Medulla oblongata (tissue), 1 donor: ENCODE measurements at regions not wholly inside any gene's neighbourhood (a gene's known extent, or its start where the extent isn't known, plus 50 kb on each side); places are given as distances from the start of the nearest gene placed in this dataset.
A peak's percentile ranks its signal among the peaks of the same experiment; 100 is the strongest.
"Not testable (repeated sequence)": the region's sequence is repeated elsewhere in the genome, so short reads cannot be mapped to it uniquely, and the experiment has no call there.

Experiments
- DNase-seq: peaks from one replicate; pipeline ENCODE4 v3.0.0-alpha.2; 2015; ENCODE audit errors: extremely low spot score

GRCh38 chr3:187852842-187853730 lies 107.8 kb upstream of the BCL6 start:
- no peak for DNase-seq

DNA sequence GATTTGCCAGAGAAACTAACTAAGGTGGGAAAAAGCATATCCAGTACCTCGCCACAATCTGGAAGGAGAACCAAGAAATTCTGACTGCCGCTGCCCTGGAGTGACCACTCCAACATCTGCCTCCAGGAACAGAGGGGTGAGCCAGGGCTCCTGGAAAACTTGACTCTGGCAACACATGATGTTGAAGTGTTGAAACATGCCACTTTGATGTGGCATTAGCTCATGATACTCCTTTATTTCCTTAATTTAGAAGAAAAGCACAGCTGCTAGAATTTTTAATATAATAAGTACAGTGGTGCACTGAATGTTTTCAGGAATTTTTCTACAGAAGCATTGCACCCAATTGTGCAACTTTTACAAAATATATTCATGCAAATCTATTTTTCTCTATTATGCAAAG lies 109.9 kb upstream of the BCL6 start:
- no peak for DNase-seq

GRCh38 chr3:187856555-187856954 lies 111.3 kb upstream of the BCL6 start:
- no peak for DNase-seq

DNA sequence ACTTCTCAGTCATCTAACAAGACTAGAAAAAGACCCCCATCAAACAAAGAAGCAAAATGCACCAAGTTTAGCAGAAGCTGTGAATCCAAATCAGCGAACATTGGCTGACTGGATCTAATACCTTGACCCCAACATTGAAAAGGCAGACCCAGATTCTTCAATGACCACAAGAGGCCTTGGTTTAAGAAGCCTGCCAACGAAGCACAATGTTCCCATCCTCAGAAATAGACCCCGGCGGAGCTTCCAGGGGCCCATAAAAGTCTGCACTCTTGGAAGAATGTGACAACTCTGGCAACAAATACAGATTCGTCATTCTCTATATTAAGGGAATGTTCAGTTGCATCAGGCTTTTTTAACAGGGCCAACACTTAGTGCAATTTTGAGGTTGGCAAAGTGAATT lies 112.8 kb upstream of the BCL6 start:
- peak; percentile 55 for DNase-seq

- no peak for DNase-seq
Observed at GRCh38 chr3:187858711-187859110, 113.4 kb upstream of the BCL6 start.

DNA sequence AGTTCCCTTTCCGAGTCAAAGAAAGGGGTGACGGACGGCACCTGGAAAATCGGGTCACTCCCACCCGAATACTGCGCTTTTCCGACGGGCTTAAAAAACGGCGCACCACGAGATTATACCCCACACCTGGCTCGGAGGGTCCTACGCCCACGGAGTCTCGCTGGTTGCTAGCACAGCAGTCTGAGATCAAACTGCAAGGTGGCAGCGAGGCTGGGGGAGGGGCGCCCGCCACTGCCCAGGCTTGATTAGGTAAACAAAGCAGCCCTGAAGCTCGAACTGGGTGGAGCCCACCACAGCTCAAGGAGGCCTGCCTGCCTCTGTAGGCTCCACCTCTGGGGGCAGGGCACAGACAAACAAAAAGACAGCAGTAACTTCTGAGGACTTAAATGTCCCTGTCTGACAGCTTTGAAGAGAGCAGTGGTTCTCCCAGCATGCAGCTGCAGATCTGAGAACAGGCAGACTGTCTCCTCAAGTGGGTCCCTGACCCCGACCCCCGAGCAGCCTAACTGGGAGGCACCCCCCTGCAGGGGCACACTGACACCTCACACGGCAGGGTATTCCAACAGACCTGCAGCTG lies 117.5 kb upstream of the BCL6 start:
- not testable (repeated sequence) for DNase-seq

- DNase-seq, result no peak
Observed at GRCh38 chr3:187870360-187871203, 125.3 kb upstream of the BCL6 start.

DNA sequence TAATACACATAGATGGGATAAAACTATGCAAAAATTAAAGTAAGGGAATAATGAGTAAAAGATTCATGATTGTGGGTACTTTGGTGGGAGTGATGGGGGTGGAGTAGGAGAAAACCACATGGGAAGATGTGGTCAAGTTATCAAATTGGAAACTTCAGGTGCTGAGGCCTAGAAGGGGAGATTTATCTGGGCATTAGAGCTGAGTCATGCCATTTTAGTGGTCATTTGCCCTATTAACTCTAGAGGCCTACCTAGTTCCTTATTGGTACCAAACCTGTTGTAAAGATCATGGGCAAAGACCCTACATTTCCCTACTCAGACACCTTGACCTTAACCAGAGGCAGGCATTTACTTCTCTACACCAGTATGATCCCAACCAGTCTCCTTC lies 125.9 kb upstream of the BCL6 start:
- DNase-seq, result no peak

- no peak for DNase-seq
Observed at GRCh38 chr3:187871848-187872247, 126.6 kb upstream of the BCL6 start.

DNA sequence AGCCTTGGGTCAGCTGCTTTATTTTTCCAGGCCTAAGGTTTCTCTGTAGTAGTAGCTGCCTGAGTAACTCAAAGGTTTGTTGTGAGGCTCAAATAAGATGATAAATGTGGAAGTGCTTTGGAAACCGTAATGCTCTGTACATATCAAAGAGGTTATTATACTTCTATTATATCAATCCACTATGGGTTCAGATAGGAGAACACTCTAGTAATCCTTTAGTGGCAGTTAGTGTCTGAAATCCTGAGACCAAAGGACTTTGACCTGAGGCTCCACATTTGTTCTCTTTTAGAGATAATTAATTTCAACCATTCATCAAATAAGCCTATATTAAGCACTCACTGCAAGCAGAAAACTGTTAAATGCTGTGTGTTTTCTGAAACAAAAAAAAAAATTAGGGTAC lies 128.6 kb upstream of the BCL6 start:
- DNase-seq, result no peak

DNA sequence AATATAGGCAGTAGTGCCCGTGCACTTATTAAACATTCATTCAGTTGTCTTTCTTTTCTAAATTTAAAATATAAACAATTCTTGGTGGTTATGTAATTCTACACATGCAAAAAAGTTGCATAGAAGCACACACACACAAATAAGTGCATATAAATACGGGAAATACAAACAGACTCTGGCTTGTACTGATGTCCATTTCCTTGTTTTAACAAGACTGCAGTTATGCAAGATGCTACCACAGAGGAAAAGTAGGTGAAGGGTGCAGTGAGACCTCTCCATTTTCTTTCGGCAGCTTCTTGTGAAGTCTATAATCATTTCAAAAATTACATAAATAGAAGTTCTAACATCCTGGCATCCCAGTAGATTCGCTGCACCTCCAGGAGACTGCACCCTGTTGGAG lies 130.6 kb upstream of the BCL6 start:
- DNase-seq, result no peak

DNA sequence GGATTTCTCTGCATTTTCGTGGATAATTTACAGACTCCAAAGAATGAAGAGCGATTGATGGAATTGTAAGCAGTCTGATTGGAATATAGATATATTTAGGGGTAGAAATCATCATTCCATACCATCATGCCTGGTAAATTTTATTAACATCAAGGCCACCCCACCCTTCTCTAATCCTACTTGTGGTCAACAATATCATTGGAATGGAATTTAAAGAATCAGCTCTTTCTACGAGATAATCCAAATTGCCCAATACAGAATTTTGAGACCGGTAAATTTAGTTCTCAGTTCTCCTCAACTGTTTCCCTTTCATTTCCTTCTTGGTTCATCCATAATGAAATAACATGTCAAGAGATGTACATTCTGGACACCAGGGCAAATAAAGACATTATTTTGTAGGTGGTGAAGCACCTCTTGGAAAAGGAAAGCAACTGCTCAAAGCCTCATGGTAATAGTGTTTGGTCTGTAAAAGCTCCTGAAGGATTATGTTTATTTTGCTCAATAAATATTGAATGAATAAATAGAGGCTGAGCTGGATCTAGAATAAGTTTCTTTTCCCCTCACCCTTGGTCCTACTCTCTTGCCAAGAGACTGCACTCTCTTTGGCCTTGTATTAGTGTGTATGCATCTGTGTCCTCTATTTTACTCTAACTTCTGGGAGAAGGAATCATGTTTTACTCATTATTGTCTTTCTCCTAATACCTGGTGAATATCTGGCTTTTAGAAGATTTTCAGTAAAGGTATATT lies 133.7 kb upstream of the BCL6 start:
- DNase-seq, result no peak

DNA sequence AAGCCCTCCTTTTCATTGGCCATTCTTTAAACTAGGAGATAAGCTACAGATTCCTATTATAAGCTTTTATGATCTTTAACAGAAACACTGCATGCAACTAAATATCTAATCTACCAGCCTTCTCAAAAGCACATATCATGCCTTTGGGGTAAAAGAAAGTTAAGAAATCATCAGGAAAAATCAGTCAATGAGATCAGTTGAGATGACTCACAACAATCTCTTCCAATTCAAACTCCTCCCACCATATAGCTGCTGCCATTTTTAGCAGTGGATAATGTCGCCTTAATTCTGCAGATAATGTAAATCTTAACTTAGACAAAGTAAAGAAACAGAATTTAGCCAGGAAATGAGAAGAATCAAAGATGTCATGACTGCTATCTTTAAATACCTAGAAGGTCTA lies 135.2 kb upstream of the BCL6 start:
- DNase-seq, result no peak

GRCh38 chr3:187880851-187881250 lies 135.6 kb upstream of the BCL6 start:
- no peak for DNase-seq

GRCh38 chr3:187888701-187889100 lies 143.4 kb upstream of the BCL6 start:
- DNase-seq, result no peak

DNA sequence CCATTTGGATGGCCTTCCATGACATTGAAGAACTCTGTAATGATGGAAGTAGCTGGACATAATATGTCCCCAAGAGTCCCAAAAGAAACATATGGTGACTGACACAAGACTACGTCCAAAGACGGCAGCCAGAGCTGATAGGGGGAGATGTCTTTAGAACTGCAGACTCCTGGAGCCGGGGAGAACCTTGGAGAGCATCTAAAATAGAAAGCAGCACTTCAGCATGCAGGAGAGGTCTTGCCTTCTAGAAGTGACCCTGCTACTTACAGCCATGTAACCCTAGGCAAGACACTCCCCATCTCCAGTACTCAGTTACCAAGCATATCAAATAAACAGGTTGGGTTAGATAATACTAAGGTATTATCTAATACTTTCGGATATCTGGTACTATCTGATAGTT lies 143.8 kb upstream of the BCL6 start:
- no peak for DNase-seq

GRCh38 chr3:187889601-187890404 lies 144.5 kb upstream of the BCL6 start:
- DNase-seq, result peak; percentile 7

GRCh38 chr3:187890405-187890752 lies 145.1 kb upstream of the BCL6 start:
- not testable (repeated sequence) for DNase-seq

GRCh38 chr3:187896646-187897045 lies 151.4 kb upstream of the BCL6 start:
- no peak for DNase-seq

- no peak for DNase-seq
Observed at GRCh38 chr3:187899246-187899645, 154.0 kb upstream of the BCL6 start.
